Activated CD4-positive, alpha-beta T cell treated with anti-CD3 and anti-CD28 coated beads for 36 hours (primary cell): ENCODE measurements at regions not wholly inside any gene's neighbourhood (a gene's known extent, or its start where the extent isn't known, plus 50 kb on each side); places are given as distances from the start of the nearest gene placed in this dataset.
"Not testable (repeated sequence)": the region's sequence is repeated elsewhere in the genome, so short reads cannot be mapped to it uniquely, and the experiment has no call there.

ENCODE experiments used
- ATAC-seq: fragments of 200-7000 bp; cut with Tn5 transposase; one replicate; pipeline ENCODE4 v1.10.0; 2021; ENCODE audit warnings: mild to moderate bottlenecking, moderate library complexity
- CTCF ChIA-PET: fragments of 350-600 bp; sonication (Branson Sonifier 250); formaldehyde crosslinking; loops from one replicate; lab custom pipeline; 2021; ENCODE audit warnings: antibody characterized with exemption; lab: Charles Lee
- POLR2A ChIA-PET: fragments of 350-600 bp; sonication (Branson Sonifier 250); formaldehyde crosslinking; loops from one replicate; lab custom pipeline; 2021; ENCODE audit warnings: antibody characterized with exemption, inconsistent platforms; lab: Charles Lee
- DNase-seq: peaks from one replicate; pipeline ENCODE4 v3.0.0-alpha.2; 2020
- H3K27ac Mint-ChIP-seq: one replicate; pipeline ENCODE4 v1.8.0; 2021; ENCODE audit warnings: mixed read lengths
- H3K27me3 Mint-ChIP-seq: one replicate; pipeline ENCODE4 v1.8.0; 2021; ENCODE audit warnings: mixed read lengths
- H3K36me3 Mint-ChIP-seq: one replicate; pipeline ENCODE4 v1.8.0; 2021; ENCODE audit warnings: low read depth, mixed read lengths
- H3K4me1 Mint-ChIP-seq: one replicate; pipeline ENCODE4 v1.8.0; 2021; ENCODE audit warnings: mixed read lengths
- H3K4me3 Mint-ChIP-seq: one replicate; pipeline ENCODE4 v1.8.0; 2021; ENCODE audit warnings: mild to moderate bottlenecking, moderate library complexity, mixed read lengths
- H3K9me3 Mint-ChIP-seq: one replicate; pipeline ENCODE4 v1.8.0; 2021; ENCODE audit warnings: low read depth, mixed read lengths
- intact Hi-C, 2 experiments: fragments of 100-400 bp; cut with DNase I in 1 of 2; cut with micrococcal nuclease in 1 of 2; formaldehyde crosslinking; loops; one replicate each; pipeline versions ENCODE4 v1.14.2 to v1.15.1; 2022 to 2024; cut with DNase I, micrococcal nuclease

DNA sequence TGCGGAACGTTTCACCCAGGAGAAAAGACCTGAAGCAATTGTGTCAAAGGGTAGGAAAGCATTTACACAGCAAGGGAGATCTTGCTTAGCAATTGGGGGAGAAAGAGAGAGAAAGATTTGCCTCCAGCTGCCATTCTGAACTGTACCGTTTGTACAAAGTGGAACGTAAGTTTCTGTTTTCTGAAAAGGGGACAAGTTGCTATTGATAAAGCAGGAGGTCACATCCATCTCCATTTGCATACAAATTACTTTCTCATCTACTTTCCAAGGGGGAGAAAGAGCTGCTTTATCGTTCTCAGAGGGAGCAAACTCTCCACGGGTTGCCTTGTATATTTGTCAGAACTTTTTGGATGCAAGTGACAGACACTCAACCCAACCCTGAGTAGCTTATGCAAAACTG is 92.0 kb upstream of the CARD11 start:
- H3K4me1 Mint-ChIP-seq, result peaks cover 7% of the 10 kb centered on the region
- ChIA-PET POLR2A (interaction anchor here (1.4 kb wide), 1 partner anchor 43 kb away, joined by 4 read pairs; no protein-coding TSS in a partner anchor), CTCF (no interaction called here)
- H3K27me3 Mint-ChIP-seq, result no peaks in the 10 kb centered on the region
- intact Hi-C loops, result no loop called here
- H3K27ac Mint-ChIP-seq, result no peak overlapping the region
- no peak for DNase-seq
- no peaks in the 10 kb centered on the region for H3K36me3 Mint-ChIP-seq
- peaks cover 8% of the 10 kb centered on the region for H3K9me3 Mint-ChIP-seq
- no peak overlapping the region for H3K4me3 Mint-ChIP-seq
- ATAC-seq, result no peak

DNA sequence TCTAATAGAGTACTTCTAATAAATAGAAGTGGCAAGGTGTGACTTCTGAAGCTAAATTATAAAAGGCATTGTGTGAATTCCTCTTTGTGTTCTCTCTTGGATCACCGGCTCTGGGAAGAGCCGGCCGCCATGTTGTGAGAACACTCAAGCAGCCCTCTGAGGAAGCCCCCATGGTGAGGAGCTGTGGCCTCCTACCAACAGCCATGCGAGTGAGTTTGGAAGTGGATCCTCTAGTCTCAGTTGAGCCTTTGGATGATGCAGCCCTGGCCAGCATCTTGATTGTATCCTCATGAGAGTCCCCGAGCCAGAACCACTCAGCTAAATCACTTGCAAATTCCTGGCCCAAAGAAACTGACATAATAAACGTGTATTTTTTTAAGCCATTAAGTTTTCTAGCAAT is 94.5 kb upstream of the CARD11 start:
- no peaks in the 10 kb centered on the region for H3K9me3 Mint-ChIP-seq
- H3K27ac Mint-ChIP-seq, result no peak overlapping the region
- no peaks in the 10 kb centered on the region for H3K27me3 Mint-ChIP-seq
- no peak for ATAC-seq
- POLR2A ChIA-PET, result interaction anchor here (0.6 kb wide), 1 partner anchor 85 kb away, joined by 3 read pairs; no protein-coding TSS in a partner anchor
- H3K36me3 Mint-ChIP-seq, result no peaks in the 10 kb centered on the region
- CTCF ChIA-PET, result no interaction called here
- H3K4me3 Mint-ChIP-seq, result no peak overlapping the region
- no peak for DNase-seq
- H3K4me1 Mint-ChIP-seq, result peaks cover 8% of the 10 kb centered on the region
- intact Hi-C loops, result no loop called here

DNA sequence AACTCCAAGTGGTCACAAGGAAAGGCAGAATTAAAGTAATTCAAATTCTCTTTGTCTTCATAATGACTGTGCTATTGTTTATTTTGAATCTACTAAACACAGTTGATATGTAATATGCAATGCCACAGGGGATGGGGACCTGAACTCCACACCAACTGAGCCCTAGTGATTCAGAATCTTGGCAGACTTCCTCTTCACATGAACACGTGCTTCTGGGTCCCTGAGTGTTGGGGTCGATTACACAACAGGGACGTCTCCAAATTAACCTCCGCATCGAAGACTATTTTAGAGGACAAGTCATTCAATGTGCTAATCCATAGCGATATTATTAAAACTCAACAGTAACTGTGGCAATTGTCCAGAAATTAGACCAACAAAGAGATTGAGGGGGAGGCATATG is 95.3 kb upstream of the CARD11 start:
- CTCF ChIA-PET, result no interaction called here
- Mint-ChIP-seq H3K27ac (no peak overlapping the region), H3K36me3 (no peaks in the 10 kb centered on the region), H3K4me1 (peaks cover 8% of the 10 kb centered on the region), H3K9me3 (no peaks in the 10 kb centered on the region), H3K4me3 (no peak overlapping the region), H3K27me3 (no peaks in the 10 kb centered on the region)
- ATAC-seq (no peak), DNase-seq (no peak)
- intact Hi-C loops, result no loop called here
- POLR2A ChIA-PET, result no interaction called here

DNA sequence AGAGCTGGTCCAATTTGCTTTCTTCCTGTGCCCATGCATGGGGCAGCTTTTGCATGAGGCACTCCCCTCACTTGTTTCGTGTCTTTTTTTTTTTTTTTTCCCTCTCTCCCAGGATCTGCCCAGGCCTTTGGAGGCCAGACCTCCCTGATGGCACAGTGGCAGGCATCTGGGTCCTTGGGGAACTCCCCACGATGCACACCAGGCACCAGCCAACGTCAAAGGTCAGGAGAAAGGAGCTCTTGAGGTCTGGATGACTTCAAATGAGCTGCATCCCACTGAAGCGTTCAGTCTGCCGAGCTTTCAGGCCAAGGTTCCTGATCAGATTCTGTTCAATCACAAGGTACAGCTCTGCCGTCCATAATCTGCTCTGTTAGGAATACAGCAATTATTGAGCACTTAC is 97.2 kb upstream of the CARD11 start:
- Mint-ChIP-seq H3K4me1 (peaks cover 2% of the 10 kb centered on the region), H3K36me3 (no peaks in the 10 kb centered on the region), H3K4me3 (no peak overlapping the region), H3K9me3 (no peaks in the 10 kb centered on the region), H3K27me3 (no peaks in the 10 kb centered on the region), H3K27ac (no peak overlapping the region)
- CTCF ChIA-PET, result interaction anchor here (0.6 to 2.0 kb wide), 4 partner anchors 9 to 82 kb away, joined by 3 to 6 read pairs (median 4); no protein-coding TSS in a partner anchor
- ATAC-seq (no peak), DNase-seq (no peak)
- intact Hi-C loops, result no loop called here
- POLR2A ChIA-PET, result no interaction called here

DNA sequence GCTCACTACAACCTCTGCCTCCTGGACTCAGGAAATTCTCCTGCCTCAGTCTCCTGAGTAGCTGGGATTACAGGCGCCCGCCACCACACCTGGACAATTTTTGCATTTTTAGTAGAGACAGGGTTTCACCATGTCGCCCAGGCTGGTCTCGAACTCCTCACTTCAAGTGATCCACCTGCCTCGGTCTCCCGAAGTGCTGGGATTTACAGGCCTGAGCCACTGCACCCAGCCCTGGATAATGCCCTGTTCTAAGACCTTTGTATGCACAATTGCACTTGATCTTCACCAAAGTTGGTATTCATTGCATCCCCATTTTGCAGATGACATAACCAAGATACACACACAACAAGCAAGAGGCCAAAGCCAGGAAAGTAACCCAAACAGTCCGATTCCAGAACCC is 97.7 kb upstream of the CARD11 start:
- POLR2A ChIA-PET, result no interaction called here
- DNase-seq (no peak), ATAC-seq (no peak)
- intact Hi-C loops, result no loop called here
- Mint-ChIP-seq H3K4me1 (peaks cover 2% of the 10 kb centered on the region), H3K9me3 (no peaks in the 10 kb centered on the region), H3K27ac (no peak overlapping the region), H3K4me3 (no peak overlapping the region), H3K36me3 (no peaks in the 10 kb centered on the region), H3K27me3 (no peaks in the 10 kb centered on the region)
- CTCF ChIA-PET, result interaction anchor here (0.6 to 2.0 kb wide), 3 partner anchors 9 to 82 kb away, joined by 3 to 6 read pairs (median 4); no protein-coding TSS in a partner anchor

DNA sequence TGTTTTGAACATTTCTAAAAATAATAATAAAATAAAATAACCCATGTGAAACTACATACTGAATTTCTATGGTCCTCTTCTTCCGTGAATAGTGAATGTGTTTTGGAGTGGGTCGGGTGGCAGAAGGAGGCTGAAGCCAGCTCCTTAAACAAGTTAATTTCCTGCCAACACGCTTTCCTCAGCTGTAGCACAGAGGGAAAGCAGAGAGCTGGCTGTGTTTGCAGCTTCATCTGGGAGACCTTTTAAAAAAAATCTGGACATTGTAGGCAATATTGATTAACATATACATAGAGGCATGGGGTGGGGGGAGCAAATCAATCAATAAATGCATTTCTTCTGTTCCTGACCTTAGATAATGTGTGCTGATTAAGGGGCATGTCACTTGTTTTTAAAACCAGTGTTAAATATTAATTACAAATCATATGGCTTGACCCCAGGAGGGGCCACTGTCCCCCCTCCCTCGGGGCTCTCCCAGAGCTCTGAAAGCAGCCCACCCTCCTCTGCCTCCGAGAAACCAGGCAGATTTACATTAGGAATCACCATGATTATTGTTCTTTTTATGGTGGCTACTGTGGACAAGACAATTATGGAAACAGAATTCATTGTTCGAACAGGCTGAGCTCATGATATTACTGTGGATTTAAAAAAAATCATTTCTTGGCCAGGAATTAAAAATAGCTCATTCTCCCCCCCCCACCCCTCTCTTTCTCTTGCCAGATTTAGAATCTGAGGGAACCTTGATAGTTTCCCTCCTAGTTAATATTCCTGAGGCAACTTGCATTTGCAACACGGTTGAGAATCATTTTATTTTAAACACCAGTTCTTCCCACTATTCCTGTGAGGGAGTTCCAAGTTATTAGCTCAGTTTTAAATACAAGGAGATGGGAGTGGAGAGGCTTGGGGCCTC is 100.5 kb upstream of the CARD11 start:
- no peak overlapping the region for H3K4me3 Mint-ChIP-seq
- H3K9me3 Mint-ChIP-seq, result no peaks in the 10 kb centered on the region
- no peak overlapping the region for H3K27ac Mint-ChIP-seq
- CTCF ChIA-PET, result interaction anchor here (0.6 to 0.7 kb wide), 2 partner anchors 105 to 288 kb away, joined by 3 read pairs; no protein-coding TSS in a partner anchor
- intact Hi-C loops, result no loop called here
- peaks cover 9% of the 10 kb centered on the region for H3K4me1 Mint-ChIP-seq
- no peaks in the 10 kb centered on the region for H3K36me3 Mint-ChIP-seq
- POLR2A ChIA-PET, result no interaction called here
- ATAC-seq (no peak), DNase-seq (no peak)
- no peaks in the 10 kb centered on the region for H3K27me3 Mint-ChIP-seq

DNA sequence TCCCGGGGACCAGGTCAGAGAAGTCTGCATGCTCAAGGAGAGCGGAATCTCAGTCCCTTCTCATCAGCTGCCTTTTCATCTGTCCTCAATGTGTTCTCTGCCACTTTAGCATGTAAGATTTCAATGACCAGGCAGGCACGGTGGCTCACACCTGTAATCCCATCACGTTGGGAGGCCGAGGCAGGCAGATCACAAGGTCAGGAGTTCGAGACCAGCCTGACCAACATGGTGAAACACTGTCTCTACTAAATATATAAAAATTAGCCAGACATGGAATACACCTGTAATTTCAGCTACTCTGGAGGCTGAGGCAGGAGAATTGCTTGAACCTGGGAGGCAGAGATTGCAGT is 101.1 kb upstream of the CARD11 start:
- intact Hi-C loops, result loop anchor here in 1 of 2 experiments (5.0 kb wide), 1 partner anchor 37 kb away; no protein-coding TSS in a partner anchor

DNA sequence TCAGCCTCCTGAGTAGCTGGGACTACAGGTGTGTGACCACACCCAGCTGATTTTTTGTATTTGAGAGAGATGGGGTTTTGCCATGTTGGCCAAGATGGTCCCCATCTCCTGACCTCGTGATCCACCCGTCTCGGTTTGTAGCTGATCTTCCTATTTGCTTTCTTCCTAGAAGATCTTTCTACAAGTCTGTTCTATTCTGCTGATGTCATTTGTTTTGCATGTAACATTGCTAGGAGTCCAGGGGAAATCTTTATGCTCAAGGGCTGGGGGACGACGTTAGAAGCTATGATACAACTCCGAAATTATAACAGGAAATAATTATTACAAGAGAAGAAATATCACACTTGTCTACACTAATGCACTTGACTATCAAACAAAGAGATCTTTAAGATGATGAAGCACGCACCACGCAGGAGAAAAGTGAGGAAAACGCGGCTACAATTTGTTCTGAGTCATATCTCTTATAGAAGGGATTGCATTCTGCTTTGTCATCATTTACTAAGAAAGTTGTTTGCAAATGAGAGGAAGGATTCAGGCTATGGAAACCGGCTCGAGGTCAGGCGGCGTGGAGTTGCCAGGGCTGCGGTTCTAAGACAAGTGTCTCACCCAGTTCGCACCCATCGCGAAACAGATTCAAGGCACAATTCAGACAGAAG is 103.0 kb upstream of the CARD11 start:
- Mint-ChIP-seq H3K27ac (no peak overlapping the region), H3K4me1 (peaks cover 13% of the 10 kb centered on the region)
- POLR2A ChIA-PET, result interaction anchor here (0.6 kb wide), 1 partner anchor 12 kb away, joined by 4 read pairs; no protein-coding TSS in a partner anchor

More for the DNA sequence above, 101.1 kb upstream of the CARD11 start:
- H3K27me3 Mint-ChIP-seq, H3K27ac Mint-ChIP-seq, DNase-seq, H3K36me3 Mint-ChIP-seq, POLR2A ChIA-PET, H3K9me3 Mint-ChIP-seq, H3K4me3 Mint-ChIP-seq, ATAC-seq: not testable (repeated sequence)
- CTCF ChIA-PET, result interaction anchor here (0.6 to 0.7 kb wide), 2 partner anchors 104 to 598 kb away, joined by 3 to 6 read pairs; no protein-coding TSS in a partner anchor
- H3K4me1 Mint-ChIP-seq, result peaks cover 11% of the 10 kb centered on the region

DNA sequence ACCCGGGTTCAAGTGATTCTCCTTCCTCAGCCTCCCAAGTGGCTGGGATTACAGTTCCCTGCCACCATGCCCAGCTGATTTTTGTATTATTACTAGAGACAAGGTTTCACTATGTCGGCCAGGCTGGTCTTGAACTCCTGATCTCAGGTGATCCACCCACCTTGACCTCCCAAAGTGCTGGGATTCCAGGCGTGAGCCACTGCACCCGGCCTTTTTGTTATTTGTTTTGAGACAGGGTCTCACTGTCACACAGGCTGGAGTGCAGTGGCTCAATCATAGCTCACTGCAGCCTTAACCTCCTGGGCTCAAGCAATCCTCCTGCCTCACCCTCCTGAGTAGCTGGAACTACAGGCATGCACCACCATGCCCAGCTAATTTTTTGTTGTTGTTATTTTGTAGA is 104.8 kb upstream of the CARD11 start:
- H3K27me3 Mint-ChIP-seq, H3K36me3 Mint-ChIP-seq, H3K4me3 Mint-ChIP-seq, H3K27ac Mint-ChIP-seq, POLR2A ChIA-PET, H3K9me3 Mint-ChIP-seq, DNase-seq, ATAC-seq: not testable (repeated sequence)
- H3K4me1 Mint-ChIP-seq, result peaks cover 18% of the 10 kb centered on the region
- intact Hi-C loops, result loop anchor here in 1 of 2 experiments (5.0 kb wide), 1 partner anchor 41 kb away; no protein-coding TSS in a partner anchor
- CTCF ChIA-PET, result interaction anchor here (1.0 to 1.5 kb wide), 2 partner anchors 17 to 83 kb away, joined by 3 to 4 read pairs; no protein-coding TSS in a partner anchor

More for the DNA sequence above, 103.0 kb upstream of the CARD11 start:
- intact Hi-C loops, result loop anchor here in 1 of 2 experiments (5.0 kb wide), 1 partner anchor 39 kb away; no protein-coding TSS in a partner anchor
- ATAC-seq, result peak; percentile 39
- H3K4me3 Mint-ChIP-seq, result no peak overlapping the region
- CTCF ChIA-PET, result interaction anchor here (0.7 to 2.1 kb wide), 5 partner anchors 8 to 390 kb away, joined by 3 to 9 read pairs (median 3); no protein-coding TSS in a partner anchor
- peak; percentile 47 for DNase-seq
- H3K27me3 Mint-ChIP-seq, result no peaks in the 10 kb centered on the region
- no peaks in the 10 kb centered on the region for H3K9me3 Mint-ChIP-seq
- H3K36me3 Mint-ChIP-seq, result no peaks in the 10 kb centered on the region

DNA sequence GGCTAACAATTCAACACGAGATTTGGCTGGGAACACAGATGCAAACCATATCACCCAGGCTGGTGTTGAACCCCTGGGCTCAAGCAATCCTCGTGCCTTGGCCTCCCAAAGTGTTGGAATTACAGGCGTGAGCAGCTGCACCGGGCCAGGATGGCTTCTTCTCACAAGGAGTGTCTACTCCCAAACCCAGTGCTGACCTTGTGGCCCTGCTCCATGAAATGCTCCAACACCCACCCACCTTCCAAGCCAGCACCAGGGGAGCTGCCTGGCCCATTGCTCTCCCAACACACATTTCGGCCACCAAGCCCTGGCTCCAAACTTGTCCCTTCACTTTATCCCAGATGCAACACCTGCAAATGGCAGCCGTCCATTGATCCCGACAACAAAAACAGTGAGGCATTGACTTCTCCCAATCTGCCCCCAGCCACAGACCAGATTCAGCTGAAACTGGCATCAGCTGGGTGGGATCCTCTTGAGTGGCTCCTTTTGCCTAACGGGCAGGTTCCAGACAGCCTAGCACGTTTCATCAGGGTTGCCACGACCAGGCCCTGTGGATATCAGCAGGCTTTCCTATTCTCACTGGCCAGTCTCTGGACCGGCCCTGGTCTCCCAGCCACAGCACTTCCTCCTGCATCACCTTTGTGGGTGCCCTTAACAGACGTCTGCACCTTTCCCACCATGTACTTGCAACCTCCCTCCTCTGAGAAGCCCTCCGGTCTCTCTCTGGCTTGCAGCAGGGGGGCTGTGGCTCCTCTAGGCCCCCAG is 105.7 kb upstream of the CARD11 start:
- H3K4me1 Mint-ChIP-seq, result peaks cover 26% of the 10 kb centered on the region
- H3K9me3 Mint-ChIP-seq, result no peaks in the 10 kb centered on the region
- no peaks in the 10 kb centered on the region for H3K36me3 Mint-ChIP-seq
- no peak overlapping the region for H3K4me3 Mint-ChIP-seq
- CTCF ChIA-PET, result interaction anchor here (0.7 to 1.5 kb wide), 2 partner anchors 84 to 345 kb away, joined by 4 read pairs; no protein-coding TSS in a partner anchor
- DNase-seq (no peak), ATAC-seq (no peak)
- POLR2A ChIA-PET, result no interaction called here
- H3K27me3 Mint-ChIP-seq, result no peaks in the 10 kb centered on the region
- intact Hi-C loops, result loop anchor here in 1 of 2 experiments (5.0 kb wide), 1 partner anchor 42 kb away; no protein-coding TSS in a partner anchor
- no peak overlapping the region for H3K27ac Mint-ChIP-seq
